B cell (primary cell): ENCODE measurements at regions not wholly inside any gene's neighbourhood (a gene's known extent, or its start where the extent isn't known, plus 50 kb on each side); places are given as distances from the start of the nearest gene placed in this dataset.

Experiments used
- ATAC-seq: fragments of 200-7000 bp; cut with Tn5 transposase; one replicate; pipeline ENCODE4 v1.10.0; 2021; ENCODE audit warnings: low read depth, mild to moderate bottlenecking, moderate number of reproducible peaks, moderate library complexity
- CTCF ChIA-PET: fragments of 350-600 bp; sonication (Branson Sonifier 250); formaldehyde crosslinking; loops from one replicate; lab custom pipeline; 2021; ENCODE audit warnings: antibody characterized with exemption, inconsistent platforms; lab: Charles Lee
- POLR2A ChIA-PET: fragments of 350-600 bp; sonication (Branson Sonifier 250); formaldehyde crosslinking; loops from one replicate; lab custom pipeline; 2021; ENCODE audit warnings: antibody characterized with exemption; lab: Charles Lee
- DNase-seq: peaks from one replicate; pipeline ENCODE4 v3.0.0; 2013
- H2AFZ ChIP-seq: 2 replicates; pipeline ENCODE4 v1.6.1; 2012; ENCODE audit warnings: mild to moderate bottlenecking, low read depth, low read length; ENCODE audit not compliant: insufficient read depth, poor library complexity, severe bottlenecking
- H3K27ac ChIP-seq, 2 donors: 1 replicate in 1 of 2; 2 replicates in 1 of 2; pipeline ENCODE4 v1.5.1; 2012 to 2013; ENCODE audit warnings: low read length in 2 of 2, mild to moderate bottlenecking in 2 of 2, moderate library complexity in 1 of 2
- H3K27me3 ChIP-seq, 4 experiments: fragments of 200-600 bp in 1 of 4; sonication (generic) in 1 of 4; replicated peaks in 1 of 4; 1 replicate in 2 of 4; 2 replicates in 2 of 4; pipeline versions ENCODE4 v1.6.1 to v1.7.0; 2013 to 2016; ENCODE audit warnings: low read length in 3 of 4, mild to moderate bottlenecking in 2 of 4, mixed read lengths in 1 of 4, moderate library complexity in 1 of 4; ENCODE audit not compliant: insufficient read depth in 4 of 4, control insufficient read depth in 3 of 4; ENCODE audit errors: control extremely low read depth in 1 of 4
- H3K36me3 ChIP-seq, 2 experiments: replicated peaks in 1 of 2; 1 replicate in 1 of 2; 2 replicates in 1 of 2; pipeline versions ENCODE4 v1.6.1 to v1.7.1; 2013; ENCODE audit warnings: low read length in 1 of 2; ENCODE audit not compliant: insufficient read depth in 2 of 2, control insufficient read depth in 1 of 2; ENCODE audit errors: control extremely low read depth in 1 of 2, extremely low read depth in 1 of 2
- H3K4me1 ChIP-seq, 2 donors: fragments of 200-600 bp in 1 of 2; sonication (generic) in 1 of 2; 1 replicate in 1 of 2; 2 replicates in 1 of 2; pipeline versions ENCODE4 v1.5.1 to v1.6.1; 2013 to 2017; ENCODE audit warnings: low read length in 2 of 2; ENCODE audit not compliant: control insufficient read depth in 2 of 2, insufficient read depth in 2 of 2
- H3K4me2 ChIP-seq: replicated peaks from 2 replicates; pipeline ENCODE3; 2012; ENCODE audit warnings: mild to moderate bottlenecking, low read depth, low read length; ENCODE audit not compliant: poor library complexity, severe bottlenecking
- H3K4me3 ChIP-seq, 5 experiments: fragments of 200-600 bp in 1 of 5; sonication (generic) in 1 of 5; 1 replicate in 3 of 5; 2 replicates in 2 of 5; pipeline versions ENCODE4 v1.5.1 to v1.7.0; 2011 to 2016; ENCODE audit warnings: low read length in 4 of 5, mild to moderate bottlenecking in 4 of 5, low read depth in 2 of 5, control low read depth in 1 of 5, moderate library complexity in 1 of 5; ENCODE audit not compliant: insufficient read depth in 1 of 5; ENCODE audit errors: control extremely low read depth in 1 of 5, extremely low read depth in 1 of 5
- H3K79me2 ChIP-seq: fragments of 200-600 bp; sonication (generic); one replicate; pipeline ENCODE4 v1.6.0; 2016; ENCODE audit warnings: low read length; ENCODE audit not compliant: control insufficient read depth, insufficient read depth
- H3K9ac ChIP-seq: fragments of 200-600 bp; sonication (generic); 2 replicates; pipeline ENCODE4 v1.6.1; 2017; ENCODE audit warnings: mild to moderate bottlenecking, low read length, moderate library complexity
- H3K9me3 ChIP-seq, 3 donors: one replicate each; pipeline versions ENCODE4 v1.6.1 to v1.7.1; 2013; ENCODE audit warnings: low read length in 2 of 3; ENCODE audit not compliant: control insufficient read depth in 2 of 3, insufficient read depth in 1 of 3; ENCODE audit errors: control extremely low read depth in 1 of 3
- H4K20me1 ChIP-seq: 2 replicates; pipeline ENCODE4 v1.6.0; 2012; ENCODE audit warnings: mild to moderate bottlenecking, low read length; ENCODE audit not compliant: insufficient read depth, control insufficient read depth, poor library complexity, severe bottlenecking
- H3K27ac Mint-ChIP-seq: one replicate; pipeline ENCODE4 v1.8.0; 2021; ENCODE audit warnings: mixed read lengths
- H3K27me3 Mint-ChIP-seq: one replicate; pipeline ENCODE4 v1.8.0; 2021; ENCODE audit warnings: mixed read lengths
- H3K4me1 Mint-ChIP-seq: one replicate; pipeline ENCODE4 v1.8.0; 2021; ENCODE audit warnings: mixed read lengths
- H3K4me3 Mint-ChIP-seq: one replicate; pipeline ENCODE4 v1.8.0; 2021; ENCODE audit warnings: mixed read lengths
- H3K9me3 Mint-ChIP-seq: one replicate; pipeline ENCODE4 v1.8.0; 2022; ENCODE audit warnings: mixed read lengths; ENCODE audit not compliant: insufficient read depth
- EZH2 ChIP-seq: IDR thresholded peaks from 2 replicates; pipeline ENCODE4 v1.6.1; 2012; ENCODE audit warnings: borderline replicate concordance, low read depth, mild to moderate bottlenecking, moderate library complexity, low read length; ENCODE audit not compliant: insufficient read depth, poor library complexity, severe bottlenecking
- WGBS: methylation state at CpG from one replicate; pipeline ENCODE4 v1.1.5; 2013; ENCODE audit warnings: missing lambda C conversion rate; ENCODE audit not compliant: insufficient coverage; 5-methylcytosine and 5-hydroxymethylcytosine counted together
- intact Hi-C: fragments of 100-400 bp; cut with micrococcal nuclease; formaldehyde crosslinking; loops from one replicate; pipeline ENCODE4 v1.10.0; 2022
- TF ChIP-seq, protein P1 (sequence below): fragments of 200-600 bp; IDR thresholded peaks from one replicate; pipeline ENCODE4 v1.8.0; 2022; ENCODE audit warnings: antibody characterized with exemption, mild to moderate bottlenecking

DNA sequence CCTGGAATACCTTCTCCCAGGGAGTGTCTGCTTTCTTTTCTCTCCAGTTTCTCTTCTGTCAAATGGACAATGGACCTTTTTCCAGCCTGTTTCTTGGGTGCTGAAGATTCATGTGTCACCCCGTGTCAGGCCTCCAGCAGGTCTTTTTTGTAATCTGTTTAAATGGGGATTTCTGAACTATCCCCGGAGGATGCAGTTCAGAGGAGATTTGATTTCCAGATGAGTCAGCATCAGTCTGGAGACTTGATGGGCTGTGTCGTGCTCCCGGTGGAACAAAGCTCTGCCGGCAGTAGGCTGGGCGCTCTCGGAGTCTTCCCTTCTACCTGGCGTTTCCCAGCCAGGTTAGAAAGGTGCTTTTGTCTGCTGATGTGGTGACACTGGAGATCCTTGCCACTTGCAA, 440.6 kb downstream of the HS3ST3B1 start:
- H3K4me1 Mint-ChIP-seq, result no peaks in the 10 kb centered on the region

DNA sequence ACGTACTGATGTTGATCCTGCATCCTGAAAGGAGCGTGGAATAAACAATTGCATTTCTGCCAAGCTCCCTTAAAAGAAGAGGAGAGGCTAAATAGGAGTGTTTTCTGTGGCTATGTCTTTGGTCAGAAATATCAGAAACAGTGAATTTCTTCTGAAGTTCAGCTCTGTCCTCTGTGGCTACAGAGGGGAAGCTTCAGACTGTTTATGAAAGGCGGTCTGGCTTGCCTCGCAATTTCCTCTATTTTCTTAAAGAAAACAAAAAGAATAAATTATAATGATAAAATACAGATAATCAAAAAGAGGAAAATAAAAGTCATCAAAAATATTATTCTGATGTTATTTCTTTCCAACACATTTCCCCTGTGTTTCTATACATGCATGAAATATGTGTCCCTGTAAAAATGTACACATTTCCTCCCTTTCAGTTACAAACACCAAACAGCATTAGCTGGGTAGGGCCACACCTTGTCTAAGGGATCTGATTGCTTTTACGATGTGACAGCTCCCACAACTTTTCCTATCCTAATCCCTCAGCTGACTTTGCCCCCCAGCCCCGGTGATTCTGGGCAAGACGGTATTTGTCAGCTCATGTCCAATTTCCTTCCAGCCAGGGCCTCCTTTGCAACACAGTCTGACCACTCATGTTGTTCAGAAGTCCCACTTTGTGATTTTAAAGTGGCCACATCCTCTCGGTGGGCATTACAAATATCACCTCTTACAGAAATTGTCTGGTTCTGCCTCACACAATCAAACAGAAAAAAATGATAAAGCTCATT, 439.0 kb downstream of the HS3ST3B1 start:
- Histone ChIP-seq H3K27ac (no peak overlapping the region), H3K4me3 (no peak overlapping the region), H3K9me3 (no peaks in the 10 kb centered on the region), H2AFZ (no peak overlapping the region), H3K27me3 (no peaks in the 10 kb centered on the region), H4K20me1 (no peaks in the 10 kb centered on the region), H3K4me2 (no peak overlapping the region), H3K36me3 (no peaks in the 10 kb centered on the region), H3K9ac (no peak overlapping the region), H3K4me1 (no peaks in the 10 kb centered on the region), H3K79me2 (no peaks in the 10 kb centered on the region)
- Mint-ChIP-seq H3K4me3 (no peak overlapping the region), H3K27ac (no peak overlapping the region), H3K4me1 (no peaks in the 10 kb centered on the region), H3K9me3 (no peaks in the 10 kb centered on the region), H3K27me3 (peaks cover 23% of the 10 kb centered on the region)
- intact Hi-C loops, result no loop called here
- ChIA-PET CTCF (no interaction called here), POLR2A (no interaction called here)
- TF ChIP-seq EZH2, result no peak
- TF ChIP-seq, protein P1, sequence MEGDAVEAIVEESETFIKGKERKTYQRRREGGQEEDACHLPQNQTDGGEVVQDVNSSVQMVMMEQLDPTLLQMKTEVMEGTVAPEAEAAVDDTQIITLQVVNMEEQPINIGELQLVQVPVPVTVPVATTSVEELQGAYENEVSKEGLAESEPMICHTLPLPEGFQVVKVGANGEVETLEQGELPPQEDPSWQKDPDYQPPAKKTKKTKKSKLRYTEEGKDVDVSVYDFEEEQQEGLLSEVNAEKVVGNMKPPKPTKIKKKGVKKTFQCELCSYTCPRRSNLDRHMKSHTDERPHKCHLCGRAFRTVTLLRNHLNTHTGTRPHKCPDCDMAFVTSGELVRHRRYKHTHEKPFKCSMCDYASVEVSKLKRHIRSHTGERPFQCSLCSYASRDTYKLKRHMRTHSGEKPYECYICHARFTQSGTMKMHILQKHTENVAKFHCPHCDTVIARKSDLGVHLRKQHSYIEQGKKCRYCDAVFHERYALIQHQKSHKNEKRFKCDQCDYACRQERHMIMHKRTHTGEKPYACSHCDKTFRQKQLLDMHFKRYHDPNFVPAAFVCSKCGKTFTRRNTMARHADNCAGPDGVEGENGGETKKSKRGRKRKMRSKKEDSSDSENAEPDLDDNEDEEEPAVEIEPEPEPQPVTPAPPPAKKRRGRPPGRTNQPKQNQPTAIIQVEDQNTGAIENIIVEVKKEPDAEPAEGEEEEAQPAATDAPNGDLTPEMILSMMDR, result no peak
- DNase-seq (no peak), ATAC-seq (no peak)
- 69% methylated on average over 3 of the region's 8 CpGs for WGBS

More for the DNA sequence above, 440.6 kb downstream of the HS3ST3B1 start:
- 83% methylated on average over 5 of the region's 8 CpGs for WGBS
- no peaks in the 10 kb centered on the region for H3K27me3 ChIP-seq
- ATAC-seq (no peak), DNase-seq (no peak)
- no peak overlapping the region for H3K4me3 Mint-ChIP-seq
- no peaks in the 10 kb centered on the region for H4K20me1 ChIP-seq
- H3K36me3 ChIP-seq, result no peaks in the 10 kb centered on the region
- intact Hi-C loops, result no loop called here
- no peak overlapping the region for H3K27ac ChIP-seq
- H3K4me1 ChIP-seq, result no peaks in the 10 kb centered on the region
- H3K9me3 Mint-ChIP-seq, result no peaks in the 10 kb centered on the region
- H3K9me3 ChIP-seq, result no peaks in the 10 kb centered on the region
- no peak overlapping the region for H2AFZ ChIP-seq
- H3K27ac Mint-ChIP-seq, result no peak overlapping the region
- TF ChIP-seq EZH2, result no peak
- TF ChIP-seq, protein P1, result no peak
- CTCF ChIA-PET, result no interaction called here
- POLR2A ChIA-PET, result no interaction called here
- H3K9ac ChIP-seq, result no peak overlapping the region
- no peaks in the 10 kb centered on the region for H3K79me2 ChIP-seq
- H3K27me3 Mint-ChIP-seq, result peaks cover 23% of the 10 kb centered on the region
- no peak overlapping the region for H3K4me3 ChIP-seq
- no peak overlapping the region for H3K4me2 ChIP-seq
